ENCODE measurements at regions not wholly inside any gene's neighbourhood (a gene's known extent, or its start where the extent isn't known, plus 50 kb on each side); places are given as distances from the start of the nearest gene placed in this dataset.

DNA sequence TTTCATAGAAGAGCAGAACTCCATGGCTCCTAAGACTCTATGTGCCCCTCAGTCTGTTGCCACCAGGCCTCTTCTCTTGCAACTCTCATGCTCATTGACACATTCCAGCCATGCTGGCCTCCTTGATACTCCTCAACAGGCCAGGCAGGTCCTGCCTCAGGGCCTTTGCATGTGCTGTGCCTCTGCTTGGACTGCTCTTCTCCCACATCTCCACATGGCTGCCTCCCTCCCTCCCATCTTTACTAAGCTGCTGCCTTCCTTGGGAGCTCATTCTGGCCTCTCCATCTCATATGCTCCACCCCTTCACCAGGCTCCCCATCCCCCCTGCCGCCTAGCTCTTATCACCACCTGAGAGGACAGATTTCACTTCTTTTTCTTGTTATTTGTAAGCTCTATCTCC is 103.8 kb upstream of the GPR26 start:
- TF ChIP-seq POLR2G (IDR thresholded peaks at IDR 0.05; ENCODE audit: low read depth, low read length), result no peak
- TF ChIP-seq NBN (IDR thresholded peaks at IDR 0.05; ENCODE audit: low read depth), result no peak
- TF ChIP-seq, protein P1, sequence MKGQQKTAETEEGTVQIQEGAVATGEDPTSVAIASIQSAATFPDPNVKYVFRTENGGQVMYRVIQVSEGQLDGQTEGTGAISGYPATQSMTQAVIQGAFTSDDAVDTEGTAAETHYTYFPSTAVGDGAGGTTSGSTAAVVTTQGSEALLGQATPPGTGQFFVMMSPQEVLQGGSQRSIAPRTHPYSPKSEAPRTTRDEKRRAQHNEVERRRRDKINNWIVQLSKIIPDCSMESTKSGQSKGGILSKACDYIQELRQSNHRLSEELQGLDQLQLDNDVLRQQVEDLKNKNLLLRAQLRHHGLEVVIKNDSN (CRISPR knock-in tag; IDR thresholded peaks at IDR 0.05), result no peak
- TF ChIP-seq TBP (optimal IDR thresholded peaks at IDR 0.05; ENCODE audit: low read depth, low read length), result no peak
- TF ChIP-seq SFPQ (IDR thresholded peaks at IDR 0.05; ENCODE audit: low read depth, low read length), result no peak
- TF ChIP-seq, protein P2, sequence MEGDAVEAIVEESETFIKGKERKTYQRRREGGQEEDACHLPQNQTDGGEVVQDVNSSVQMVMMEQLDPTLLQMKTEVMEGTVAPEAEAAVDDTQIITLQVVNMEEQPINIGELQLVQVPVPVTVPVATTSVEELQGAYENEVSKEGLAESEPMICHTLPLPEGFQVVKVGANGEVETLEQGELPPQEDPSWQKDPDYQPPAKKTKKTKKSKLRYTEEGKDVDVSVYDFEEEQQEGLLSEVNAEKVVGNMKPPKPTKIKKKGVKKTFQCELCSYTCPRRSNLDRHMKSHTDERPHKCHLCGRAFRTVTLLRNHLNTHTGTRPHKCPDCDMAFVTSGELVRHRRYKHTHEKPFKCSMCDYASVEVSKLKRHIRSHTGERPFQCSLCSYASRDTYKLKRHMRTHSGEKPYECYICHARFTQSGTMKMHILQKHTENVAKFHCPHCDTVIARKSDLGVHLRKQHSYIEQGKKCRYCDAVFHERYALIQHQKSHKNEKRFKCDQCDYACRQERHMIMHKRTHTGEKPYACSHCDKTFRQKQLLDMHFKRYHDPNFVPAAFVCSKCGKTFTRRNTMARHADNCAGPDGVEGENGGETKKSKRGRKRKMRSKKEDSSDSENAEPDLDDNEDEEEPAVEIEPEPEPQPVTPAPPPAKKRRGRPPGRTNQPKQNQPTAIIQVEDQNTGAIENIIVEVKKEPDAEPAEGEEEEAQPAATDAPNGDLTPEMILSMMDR (IDR thresholded peaks at IDR 0.05 in 2 of 3, conservative IDR thresholded peaks at IDR 0.05 in 1 of 3; ENCODE audit: insufficient read depth in 2 of 3, low read depth in 1 of 3, low read length in 3 of 3), result no peak
- no peak for TF ChIP-seq RFX1 (IDR thresholded peaks at IDR 0.05)
